ENCODE measurements at regions not wholly inside any gene's neighbourhood (a gene's known extent, or its start where the extent isn't known, plus 50 kb on each side); places are given as distances from the start of the nearest gene placed in this dataset.

DNA sequence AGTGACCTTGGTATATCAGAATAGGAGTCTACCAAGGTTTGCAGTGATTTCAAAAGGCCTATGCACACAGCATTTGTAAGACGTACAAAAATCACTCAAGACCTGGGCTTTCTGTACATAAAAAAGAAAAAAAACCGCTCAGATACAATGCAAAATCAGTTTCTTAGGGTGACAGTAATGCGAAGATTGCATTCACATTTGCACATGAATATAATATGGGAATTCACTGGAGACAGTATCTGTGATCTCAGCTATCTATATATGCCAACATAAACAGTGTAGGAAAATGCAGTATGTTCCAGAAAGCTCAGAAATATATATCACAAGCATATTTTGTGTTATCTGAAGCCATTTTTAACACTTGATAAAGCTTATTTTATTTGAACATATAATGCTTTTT is 176.4 kb upstream of the MYOCD start:
- Histone ChIP-seq H3K79me2 (ENCODE audit: low read length) (no peaks in the 10 kb centered on the region), H3K9me2 (replicated peaks; ENCODE audit: insufficient read depth, low read length) (no peaks in the 10 kb centered on the region), H3K27ac (ENCODE audit: low read length) (no peak overlapping the region), H4K20me1 (ENCODE audit: insufficient read depth, low read depth, low read length) (no peaks in the 10 kb centered on the region), H2AFZ (ENCODE audit: low read length) (no peak overlapping the region), H3K27me3 (ENCODE audit: low read length) (no peaks in the 10 kb centered on the region), H3K4me1 (ENCODE audit: low read length) (no peaks in the 10 kb centered on the region), H3K9me3 (ENCODE audit: low read length) (no peaks in the 10 kb centered on the region), H3K4me3 (ENCODE audit: low read length) (no peak overlapping the region), H3K4me2 (ENCODE audit: low read depth, low read length, poor library complexity, severe bottlenecking) (no peak overlapping the region), H3K9ac (ENCODE audit: low read length) (no peak overlapping the region), H3K36me3 (ENCODE audit: insufficient read depth, low read length) (no peaks in the 10 kb centered on the region)
- no peak for DNase-seq

DNA sequence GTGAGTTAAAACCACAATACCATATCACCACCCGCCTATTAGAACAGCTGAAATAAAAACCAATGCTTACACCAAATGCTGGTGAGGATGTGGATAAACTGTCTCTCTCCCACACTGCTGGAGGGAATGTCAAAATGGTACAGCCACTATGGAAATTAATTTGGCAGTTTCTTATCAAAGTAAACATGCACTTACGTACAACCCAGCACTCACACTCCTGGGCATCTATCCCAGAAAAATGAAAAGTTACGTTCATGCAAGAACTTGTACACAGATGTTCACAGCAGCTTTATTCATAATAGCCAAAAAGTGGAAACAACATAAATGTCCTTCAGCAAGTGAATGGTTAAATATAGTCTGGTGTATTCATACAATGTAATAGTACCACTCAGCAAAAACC is 173.2 kb upstream of the MYOCD start:
- H3K9me3 ChIP-seq (ENCODE audit: low read length): no peaks in the 10 kb centered on the region
- H3K27me3 ChIP-seq (ENCODE audit: low read length): no peaks in the 10 kb centered on the region
- H3K9ac ChIP-seq (ENCODE audit: low read length): no peak overlapping the region
- no peaks in the 10 kb centered on the region for H3K79me2 ChIP-seq (ENCODE audit: low read length)
- no peaks in the 10 kb centered on the region for H3K4me1 ChIP-seq (ENCODE audit: low read length)
- DNase-seq: no peak
- H2AFZ ChIP-seq (ENCODE audit: low read length): no peak overlapping the region
- H3K27ac ChIP-seq (ENCODE audit: low read length): no peak overlapping the region
- H3K36me3 ChIP-seq (ENCODE audit: insufficient read depth, low read length): no peaks in the 10 kb centered on the region
- H4K20me1 ChIP-seq (ENCODE audit: insufficient read depth, low read depth, low read length): no peaks in the 10 kb centered on the region
- H3K4me2 ChIP-seq (ENCODE audit: low read depth, low read length, poor library complexity, severe bottlenecking): no peak overlapping the region
- no peak overlapping the region for H3K4me3 ChIP-seq (ENCODE audit: low read length)
- H3K9me2 ChIP-seq (replicated peaks; ENCODE audit: insufficient read depth, low read length): no peaks in the 10 kb centered on the region

DNA sequence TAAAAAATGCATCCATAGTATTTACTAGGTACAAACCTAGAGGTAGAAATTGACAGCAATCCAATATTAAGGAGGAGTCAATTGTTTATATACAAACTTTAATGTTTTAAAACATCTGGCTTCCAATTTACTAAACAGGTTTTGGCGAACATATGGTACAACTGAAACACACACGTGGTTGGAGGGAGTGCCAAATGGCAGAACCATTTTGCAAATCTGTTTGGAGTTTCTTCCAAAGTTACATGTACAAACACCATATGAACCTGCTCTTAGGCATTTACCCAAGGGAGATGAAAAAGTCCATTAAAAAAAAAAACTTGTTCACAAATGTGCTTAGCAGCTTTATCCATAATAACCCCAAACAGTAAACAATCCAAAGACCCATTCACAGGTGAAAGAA is 159.8 kb upstream of the MYOCD start:
- Histone ChIP-seq H3K4me1 (ENCODE audit: low read length) (no peaks in the 10 kb centered on the region), H3K79me2 (ENCODE audit: low read length) (no peaks in the 10 kb centered on the region), H3K27me3 (ENCODE audit: low read length) (no peaks in the 10 kb centered on the region), H3K36me3 (ENCODE audit: insufficient read depth, low read length) (no peaks in the 10 kb centered on the region), H3K9ac (ENCODE audit: low read length) (no peak overlapping the region), H2AFZ (ENCODE audit: low read length) (no peak overlapping the region), H3K4me2 (ENCODE audit: low read depth, low read length, poor library complexity, severe bottlenecking) (no peak overlapping the region), H3K27ac (ENCODE audit: low read length) (no peak overlapping the region), H3K9me2 (replicated peaks; ENCODE audit: insufficient read depth, low read length) (no peaks in the 10 kb centered on the region), H3K9me3 (ENCODE audit: low read length) (no peaks in the 10 kb centered on the region), H3K4me3 (ENCODE audit: low read length) (no peak overlapping the region), H4K20me1 (ENCODE audit: insufficient read depth, low read depth, low read length) (no peaks in the 10 kb centered on the region)
- no peak for DNase-seq

DNA sequence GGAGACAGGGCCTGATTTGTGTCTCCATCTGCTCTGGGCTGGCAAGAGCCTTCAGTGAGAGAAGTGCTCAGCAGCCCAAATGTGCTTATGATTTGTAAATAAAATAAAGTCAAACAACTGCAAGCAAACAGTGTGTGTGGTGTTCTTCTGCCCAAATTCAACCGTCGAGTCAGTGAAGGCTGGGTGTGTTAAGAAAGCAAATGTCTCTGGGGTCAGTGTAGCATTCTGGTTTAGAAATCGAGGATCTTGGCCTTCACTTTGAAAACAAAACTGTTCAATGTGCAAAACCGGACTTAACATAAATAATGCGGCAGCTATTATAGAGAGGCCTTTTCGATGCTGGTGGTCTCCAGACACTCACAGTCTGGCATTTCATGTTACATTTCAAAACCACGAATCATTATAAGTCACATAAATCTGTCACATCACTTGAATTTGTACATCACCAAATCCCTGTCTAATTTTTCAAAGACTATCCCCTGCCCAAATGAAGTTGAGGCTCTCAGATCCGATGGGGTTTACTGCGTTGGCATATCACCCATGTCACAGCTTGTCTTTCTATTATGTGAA is 158.6 kb upstream of the MYOCD start:
- H3K79me2 ChIP-seq (ENCODE audit: low read length): no peaks in the 10 kb centered on the region

DNA sequence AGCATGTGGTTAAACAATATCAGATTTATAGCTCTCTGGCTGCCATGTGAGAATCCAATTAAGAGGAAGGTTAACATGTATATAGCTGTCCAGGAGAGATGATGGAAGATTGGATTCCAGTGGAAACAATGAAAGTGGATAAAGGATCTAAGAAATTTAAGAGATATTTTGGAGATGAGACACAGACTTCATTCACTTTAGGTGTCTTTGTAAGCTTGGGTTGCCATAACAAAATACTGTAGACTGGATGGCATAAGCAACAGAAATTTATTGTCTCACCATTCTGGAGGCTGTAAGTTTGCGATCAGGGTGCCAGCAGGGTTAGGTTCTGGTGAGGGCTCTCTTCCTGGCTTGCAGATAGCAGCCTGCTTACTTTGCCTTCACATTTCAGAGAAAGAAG is 155.9 kb upstream of the MYOCD start:
- Histone ChIP-seq H3K9ac (ENCODE audit: low read length) (no peak overlapping the region), H3K9me2 (replicated peaks; ENCODE audit: insufficient read depth, low read length) (no peaks in the 10 kb centered on the region), H2AFZ (ENCODE audit: low read length) (no peak overlapping the region), H3K27me3 (ENCODE audit: low read length) (no peaks in the 10 kb centered on the region), H3K79me2 (ENCODE audit: low read length) (no peaks in the 10 kb centered on the region), H3K4me3 (ENCODE audit: low read length) (no peak overlapping the region), H3K9me3 (ENCODE audit: low read length) (no peaks in the 10 kb centered on the region), H3K4me1 (ENCODE audit: low read length) (no peaks in the 10 kb centered on the region), H3K36me3 (ENCODE audit: insufficient read depth, low read length) (no peaks in the 10 kb centered on the region), H3K27ac (ENCODE audit: low read length) (no peak overlapping the region), H3K4me2 (ENCODE audit: low read depth, low read length, poor library complexity, severe bottlenecking) (no peak overlapping the region), H4K20me1 (ENCODE audit: insufficient read depth, low read depth, low read length) (no peaks in the 10 kb centered on the region)
- DNase-seq: no peak

More for the DNA sequence above, 158.6 kb upstream of the MYOCD start:
- Histone ChIP-seq H3K9me3 (ENCODE audit: low read length) (no peaks in the 10 kb centered on the region), H3K27ac (ENCODE audit: low read length) (no peak overlapping the region), H3K9me2 (replicated peaks; ENCODE audit: insufficient read depth, low read length) (no peaks in the 10 kb centered on the region), H3K9ac (ENCODE audit: low read length) (no peak overlapping the region), H3K4me2 (ENCODE audit: low read depth, low read length, poor library complexity, severe bottlenecking) (no peak overlapping the region), H3K4me1 (ENCODE audit: low read length) (no peaks in the 10 kb centered on the region), H2AFZ (ENCODE audit: low read length) (no peak overlapping the region), H4K20me1 (ENCODE audit: insufficient read depth, low read depth, low read length) (no peaks in the 10 kb centered on the region), H3K36me3 (ENCODE audit: insufficient read depth, low read length) (no peaks in the 10 kb centered on the region), H3K4me3 (ENCODE audit: low read length) (no peak overlapping the region), H3K27me3 (ENCODE audit: low read length) (no peaks in the 10 kb centered on the region)
- DNase-seq: no peak

DNA sequence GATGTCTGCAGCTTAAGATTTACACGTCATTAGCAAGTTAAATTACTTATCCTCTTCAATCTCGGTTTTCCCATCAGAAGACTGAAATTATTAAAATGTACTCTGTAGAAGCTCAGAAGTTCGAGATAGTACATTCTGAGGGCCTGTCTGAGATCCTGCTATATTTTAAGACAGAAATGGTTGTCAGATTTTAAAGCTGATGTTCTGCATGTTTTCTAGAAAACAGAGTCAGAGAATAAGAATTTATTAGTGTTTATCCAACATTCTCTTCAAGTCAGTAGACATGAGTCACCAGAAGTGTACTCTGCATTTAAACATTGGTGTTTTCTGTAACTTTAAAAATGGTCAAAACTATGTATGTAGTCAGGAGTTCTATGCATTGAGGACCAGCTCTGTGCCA is 155.2 kb upstream of the MYOCD start:
- Histone ChIP-seq H3K9me3 (ENCODE audit: low read length) (no peaks in the 10 kb centered on the region), H3K9me2 (replicated peaks; ENCODE audit: insufficient read depth, low read length) (no peaks in the 10 kb centered on the region), H3K9ac (ENCODE audit: low read length) (no peak overlapping the region), H3K4me1 (ENCODE audit: low read length) (no peaks in the 10 kb centered on the region), H3K4me3 (ENCODE audit: low read length) (no peak overlapping the region), H4K20me1 (ENCODE audit: insufficient read depth, low read depth, low read length) (no peaks in the 10 kb centered on the region), H3K27me3 (ENCODE audit: low read length) (no peaks in the 10 kb centered on the region), H2AFZ (ENCODE audit: low read length) (no peak overlapping the region), H3K27ac (ENCODE audit: low read length) (no peak overlapping the region), H3K79me2 (ENCODE audit: low read length) (no peaks in the 10 kb centered on the region), H3K4me2 (ENCODE audit: low read depth, low read length, poor library complexity, severe bottlenecking) (no peak overlapping the region), H3K36me3 (ENCODE audit: insufficient read depth, low read length) (no peaks in the 10 kb centered on the region)
- no peak for DNase-seq

DNA sequence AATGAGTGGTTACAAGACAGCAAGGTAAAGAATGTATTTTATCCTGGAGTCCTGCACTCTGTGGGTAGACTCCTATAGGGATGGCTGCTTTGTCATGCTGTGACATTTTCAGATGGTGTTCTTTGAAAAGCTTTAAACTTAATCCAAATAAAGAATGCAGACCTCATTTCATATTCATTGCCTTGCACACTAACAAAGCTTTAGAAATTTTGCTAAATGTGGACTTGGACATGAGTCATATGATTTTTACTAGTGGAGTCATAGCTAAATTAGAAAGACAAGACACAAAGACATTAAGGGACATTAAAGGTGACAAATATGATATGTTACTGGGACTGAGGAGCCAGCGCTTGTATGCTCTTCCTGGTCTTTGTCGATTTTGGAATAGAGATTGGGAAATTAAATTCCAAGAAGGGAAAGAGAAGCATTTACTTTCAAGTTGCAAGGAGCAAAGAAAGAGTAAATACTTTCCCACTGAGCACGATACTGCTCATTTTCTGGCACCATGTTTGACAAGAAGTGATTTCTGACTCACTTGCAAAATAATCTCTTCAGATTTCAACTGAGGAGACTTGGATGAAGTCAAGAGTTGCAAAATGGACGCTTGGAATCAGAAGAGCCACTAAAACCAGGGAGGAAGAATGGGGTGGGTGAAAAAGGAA is 152.9 kb upstream of the MYOCD start:
- no peaks in the 10 kb centered on the region for H3K9me2 ChIP-seq (replicated peaks; ENCODE audit: insufficient read depth, low read length)
- H3K9ac ChIP-seq (ENCODE audit: low read length): no peak overlapping the region
- H3K9me3 ChIP-seq (ENCODE audit: low read length): no peaks in the 10 kb centered on the region
- no peak overlapping the region for H3K27ac ChIP-seq (ENCODE audit: low read length)
- H3K4me1 ChIP-seq (ENCODE audit: low read length): no peaks in the 10 kb centered on the region
- H2AFZ ChIP-seq (ENCODE audit: low read length): no peak overlapping the region
- DNase-seq: no peak
- no peak overlapping the region for H3K4me3 ChIP-seq (ENCODE audit: low read length)
- H3K36me3 ChIP-seq (ENCODE audit: insufficient read depth, low read length): no peaks in the 10 kb centered on the region
- H3K4me2 ChIP-seq (ENCODE audit: low read depth, low read length, poor library complexity, severe bottlenecking): no peak overlapping the region
- no peaks in the 10 kb centered on the region for H3K27me3 ChIP-seq (ENCODE audit: low read length)
- H4K20me1 ChIP-seq (ENCODE audit: insufficient read depth, low read depth, low read length): no peaks in the 10 kb centered on the region
- H3K79me2 ChIP-seq (ENCODE audit: low read length): no peaks in the 10 kb centered on the region

DNA sequence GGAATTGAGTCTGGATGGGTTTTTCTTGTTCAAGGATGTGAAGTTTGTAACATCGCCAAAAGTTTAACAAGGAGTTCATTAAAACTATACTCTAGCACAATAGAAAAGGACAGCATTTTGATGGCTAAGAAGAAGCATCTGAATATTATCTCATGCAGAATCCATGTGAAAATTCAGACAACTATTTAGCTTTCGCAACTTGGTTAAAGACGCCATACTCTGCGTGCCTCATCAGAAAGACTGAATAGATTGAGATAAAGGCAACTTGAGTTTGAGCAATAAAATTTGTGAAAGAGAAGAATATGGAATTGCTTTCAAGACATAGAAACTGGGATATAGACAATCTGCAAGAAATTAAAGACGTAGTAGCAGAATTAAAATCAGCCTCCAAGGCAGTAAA is 151.1 kb upstream of the MYOCD start:
- Histone ChIP-seq H3K27ac (ENCODE audit: low read length) (no peak overlapping the region), H4K20me1 (ENCODE audit: insufficient read depth, low read depth, low read length) (no peaks in the 10 kb centered on the region), H3K9ac (ENCODE audit: low read length) (no peak overlapping the region), H3K4me2 (ENCODE audit: low read depth, low read length, poor library complexity, severe bottlenecking) (no peak overlapping the region), H3K36me3 (ENCODE audit: insufficient read depth, low read length) (no peaks in the 10 kb centered on the region), H3K4me3 (ENCODE audit: low read length) (no peak overlapping the region), H3K79me2 (ENCODE audit: low read length) (no peaks in the 10 kb centered on the region), H3K9me2 (replicated peaks; ENCODE audit: insufficient read depth, low read length) (no peaks in the 10 kb centered on the region), H3K9me3 (ENCODE audit: low read length) (no peaks in the 10 kb centered on the region), H2AFZ (ENCODE audit: low read length) (no peak overlapping the region), H3K4me1 (ENCODE audit: low read length) (no peaks in the 10 kb centered on the region), H3K27me3 (ENCODE audit: low read length) (no peaks in the 10 kb centered on the region)
- DNase-seq: no peak

Measured in Karpas-422 (cell line).